ENCODE measurements at regions not wholly inside any gene's neighbourhood (a gene's known extent, or its start where the extent isn't known, plus 50 kb on each side); places are given as distances from the start of the nearest gene placed in this dataset. TPM values are rescaled to one million over a fixed set of nuclear protein-coding genes. Genes with fewer than 3 reads are reported as not detected.

GRCh38 chr4:184267673-184268583, 50.3 kb upstream of the ENPP6 start:
- Histone ChIP-seq H3K9me3 (ENCODE audit: control insufficient read depth in 4 of 4, insufficient read depth in 3 of 4, low read length in 3 of 4) (no peaks in the 10 kb centered on the region), H3K27me3 (ENCODE audit: control insufficient read depth in 3 of 3, insufficient read depth in 3 of 3, low read length in 2 of 3) (no peaks in the 10 kb centered on the region), H3K36me3 (ENCODE audit: control insufficient read depth in 4 of 4, insufficient read depth in 4 of 4, low read length in 4 of 4) (no peaks in the 10 kb centered on the region), H3K4me1 (ENCODE audit: control insufficient read depth in 5 of 5, insufficient read depth in 5 of 5, low read length in 5 of 5) (no peaks in the 10 kb centered on the region), H3K4me3 (no peak overlapping the region), H3K9ac (ENCODE audit: insufficient read depth in 1 of 2, low read length in 2 of 2) (no peak overlapping the region), H3K27ac (ENCODE audit: low read depth in 1 of 2, low read length in 1 of 2) (peak overlapping the region in 1 of 2 donors; percentile 72)
- DNase-seq (no peak), ATAC-seq (ENCODE audit: insufficient read depth, low FRiP score) (peak; percentile 54)
- WGBS, 2 donors = 45 to 65% methylated on average over 23 of the region's 23 CpGs
- no peak for TF ChIP-seq CTCF (IDR thresholded peaks at IDR 0.05; ENCODE audit: control extremely low read depth, extremely low read depth)

Small RNAs in the stretch of these regions (small RNA-seq; reads per million reads assigned to genes)
- gene RN7SL28P (ENCODE audit: low replicate concordance) = not detected
